ENCODE measurements at regions not wholly inside any gene's neighbourhood (a gene's known extent, or its start where the extent isn't known, plus 50 kb on each side); places are given as distances from the start of the nearest gene placed in this dataset.
"Not testable (repeated sequence)": the region's sequence is repeated elsewhere in the genome, so short reads cannot be mapped to it uniquely, and the experiment has no call there.

- DNase-seq: no peak
- H3K36me3 ChIP-seq: no peaks in the 10 kb centered on the region
- intact Hi-C loops (cut with DNase I): no loop called here
- H3K4me3 ChIP-seq: no peak overlapping the region
- no peaks in the 10 kb centered on the region for H3K4me1 ChIP-seq
- H3K27ac ChIP-seq: no peak overlapping the region
- H3K27me3 ChIP-seq: no peaks in the 10 kb centered on the region
- TF ChIP-seq EP300 (IDR thresholded peaks at IDR 0.05): no peak
- TF ChIP-seq POLR2A (IDR thresholded peaks at IDR 0.05): no peak
- no peak for TF ChIP-seq CTCF (IDR thresholded peaks at IDR 0.05)
- no peak for TF ChIP-seq POLR2AphosphoS5 (IDR thresholded peaks at IDR 0.05)
- peaks cover 0 to 16% (median 5%) of the 10 kb centered on the region in 4 donors for H3K9me3 ChIP-seq
- WGBS, 2 donors: 87 to 89% methylated on average over 8 of the region's 8 CpGs
These were observed 120.2 kb upstream of the PITX1 start for GRCh38 chr5:135154197-135154596.

GRCh38 chr5:135153661-135154060, 119.6 kb upstream of the PITX1 start:
- TF ChIP-seq CTCF (IDR thresholded peaks at IDR 0.05) (no peak), POLR2A (IDR thresholded peaks at IDR 0.05) (no peak), POLR2AphosphoS5 (IDR thresholded peaks at IDR 0.05) (no peak), EP300 (IDR thresholded peaks at IDR 0.05) (no peak)
- peaks cover 0 to 12% (median 3%) of the 10 kb centered on the region in 4 donors for H3K9me3 ChIP-seq
- WGBS, 2 donors: 85 to 87% methylated on average over 3 of the region's 3 CpGs
- H3K4me3 ChIP-seq: no peak overlapping the region
- no peaks in the 10 kb centered on the region for H3K4me1 ChIP-seq
- H3K36me3 ChIP-seq: no peaks in the 10 kb centered on the region
- no peak for DNase-seq
- H3K27me3 ChIP-seq: no peaks in the 10 kb centered on the region
- H3K27ac ChIP-seq: no peak overlapping the region
- intact Hi-C loops (cut with DNase I): no loop called here

GRCh38 chr5:135153259-135153658, 119.2 kb upstream of the PITX1 start:
- Histone ChIP-seq H3K36me3 (no peaks in the 10 kb centered on the region), H3K4me3 (no peak overlapping the region), H3K27ac (no peak overlapping the region), H3K27me3 (no peaks in the 10 kb centered on the region), H3K9me3 (peaks cover 0 to 8% (median 2%) of the 10 kb centered on the region in 4 donors), H3K4me1 (no peaks in the 10 kb centered on the region)
- TF ChIP-seq POLR2AphosphoS5 (IDR thresholded peaks at IDR 0.05) (no peak), POLR2A (IDR thresholded peaks at IDR 0.05) (no peak)
- DNase-seq: no peak
- WGBS, 2 donors: 81 to 82% methylated on average over 4 of the region's 4 CpGs
- intact Hi-C loops (cut with DNase I): no loop called here

GRCh38 chr5:135151660-135152059, 117.6 kb upstream of the PITX1 start:
- H3K27me3 ChIP-seq; intact Hi-C loops (cut with DNase I); H3K4me1 ChIP-seq; H3K9me3 ChIP-seq; H3K27ac ChIP-seq; H3K36me3 ChIP-seq; H3K4me3 ChIP-seq; DNase-seq: not testable (repeated sequence)
- 90 to 93% methylated on average over 2 to 3 of the region's 3 CpGs for WGBS, 2 donors

GRCh38 chr5:135151256-135151655, 117.2 kb upstream of the PITX1 start:
- TF ChIP-seq EP300 (IDR thresholded peaks at IDR 0.05): no peak
- TF ChIP-seq POLR2AphosphoS5 (IDR thresholded peaks at IDR 0.05): no peak
- TF ChIP-seq CTCF (IDR thresholded peaks at IDR 0.05): no peak
- no peak for TF ChIP-seq POLR2A (IDR thresholded peaks at IDR 0.05)
- 87 to 91% methylated on average over 5 of the region's 5 CpGs for WGBS, 2 donors
- H3K4me3 ChIP-seq: no peak overlapping the region
- intact Hi-C loops (cut with DNase I): no loop called here
- no peaks in the 10 kb centered on the region for H3K9me3 ChIP-seq
- no peak for DNase-seq
- H3K36me3 ChIP-seq: no peaks in the 10 kb centered on the region
- H3K4me1 ChIP-seq: no peaks in the 10 kb centered on the region
- H3K27ac ChIP-seq: no peak overlapping the region
- no peaks in the 10 kb centered on the region for H3K27me3 ChIP-seq

- H3K4me1 ChIP-seq: no peaks in the 10 kb centered on the region
- WGBS, 2 donors: 92 to 94% methylated on average over 4 of the region's 4 CpGs
These were observed 116.7 kb upstream of the PITX1 start for GRCh38 chr5:135150767-135151166.

More at GRCh38 chr5:135150767-135151166, 116.7 kb upstream of the PITX1 start:
- Histone ChIP-seq H3K9me3 (no peaks in the 10 kb centered on the region), H3K27me3 (no peaks in the 10 kb centered on the region), H3K4me3 (no peak overlapping the region), H3K36me3 (no peaks in the 10 kb centered on the region), H3K27ac (no peak overlapping the region)
- TF ChIP-seq POLR2AphosphoS5 (IDR thresholded peaks at IDR 0.05) (no peak), CTCF (IDR thresholded peaks at IDR 0.05) (no peak), EP300 (IDR thresholded peaks at IDR 0.05) (no peak), POLR2A (IDR thresholded peaks at IDR 0.05) (no peak)
- intact Hi-C loops (cut with DNase I): no loop called here
- DNase-seq: no peak
